GM12878 (cell line): ENCODE measurements at regions not wholly inside any gene's neighbourhood (a gene's known extent, or its start where the extent isn't known, plus 50 kb on each side); places are given as distances from the start of the nearest gene placed in this dataset.

Experiments
- ATAC-seq: fragments of 200-7000 bp; cut with Tn5 transposase; 3 replicates; pipeline ENCODE4 v1.9.1; 2020; ENCODE audit warnings: mild to moderate bottlenecking, moderate library complexity
- BruUV-seq: library from RNA; stranded (reverse); fragments of 400-500 nt; replicated peaks from 2 replicates; lab custom pipeline; 2021; lab: Mats Ljungman, UMichigan
- CTCF ChIA-PET: fragments of 300-600 bp; sonication (Branson Sonifier 250); formaldehyde crosslinking; extraction: SDS; loops from one replicate; lab custom pipeline; 2021; ENCODE audit warnings: inconsistent platforms; lab: Yijun Ruan, JAX
- POLR2A ChIA-PET: fragments of 350-600 bp; formaldehyde crosslinking; extraction: SDS; loops from one replicate; lab custom pipeline; 2021; ENCODE audit warnings: inconsistent platforms; lab: Charles Lee
- RAD21 ChIA-PET: fragments of 300-600 bp; sonication (Branson Sonifier 250); formaldehyde crosslinking; loops from one replicate; lab custom pipeline; 2023; ENCODE audit warnings: antibody characterized with exemption; ENCODE audit not compliant: unreplicated experiment; lab: Charles Lee
- SMC1A ChIA-PET: fragments of 300-600 bp; sonication (Branson Sonifier 250); formaldehyde crosslinking; loops from one replicate; lab custom pipeline; 2023; ENCODE audit not compliant: unreplicated experiment, uncharacterized antibody; lab: Charles Lee
- DNase-seq: peaks from one replicate; pipeline ENCODE4 v3.0.0-alpha.2; 2011; ENCODE audit warnings: low read depth, low spot score
- FAIRE-seq: peaks from 3 replicates; lab custom pipeline; 2011; peaks lifted over from hg19 to GRCh38; lab: Jason Lieb, UNC
- H2AFZ ChIP-seq: 2 replicates; pipeline ENCODE4 v1.6.0; 2011; ENCODE audit warnings: low read depth, low read length, control low read depth; ENCODE audit not compliant: control insufficient read depth
- H3K27ac ChIP-seq: 2 replicates; pipeline ENCODE4 v1.5.1; 2011; ENCODE audit warnings: control low read depth; ENCODE audit not compliant: control insufficient read depth, insufficient read depth
- H3K27me3 ChIP-seq, 2 experiments: replicated peaks in 1 of 2; 2 replicates each; pipeline versions ENCODE4 v1.6.0 to v1.6.1; 2011; ENCODE audit warnings: low read length in 1 of 2; ENCODE audit not compliant: control insufficient read depth in 2 of 2, insufficient read depth in 2 of 2
- H3K36me3 ChIP-seq, 2 experiments: 2 replicates each; pipeline ENCODE4 v1.5.1; 2011; ENCODE audit warnings: low read length in 1 of 2; ENCODE audit not compliant: control insufficient read depth in 2 of 2, insufficient read depth in 2 of 2
- H3K4me1 ChIP-seq: 2 replicates; pipeline ENCODE4 v1.6.1; 2011; ENCODE audit warnings: mild to moderate bottlenecking, low read length, moderate library complexity, mixed read lengths; ENCODE audit not compliant: control insufficient read depth, insufficient read depth
- H3K4me2 ChIP-seq: 2 replicates; pipeline ENCODE4 v1.6.0; 2011; ENCODE audit warnings: control low read depth; ENCODE audit not compliant: control insufficient read depth, insufficient read depth
- H3K4me3 ChIP-seq: fragments of 200-600 bp; sonication (generic); 2 replicates; pipeline ENCODE4 v1.5.1; 2016
- H3K79me2 ChIP-seq: 2 replicates; pipeline ENCODE4 v1.6.0; 2011; ENCODE audit warnings: low read length; ENCODE audit not compliant: control insufficient read depth, insufficient read depth
- H3K9ac ChIP-seq: 2 replicates; pipeline ENCODE4 v1.8.0; 2011; ENCODE audit warnings: low read length, control low read depth, mixed read lengths; ENCODE audit not compliant: control insufficient read depth, insufficient read depth
- H3K9me3 ChIP-seq: replicated peaks from 3 replicates; pipeline ENCODE4 v1.5.1; 2011; ENCODE audit warnings: mild to moderate bottlenecking, low read length; ENCODE audit not compliant: control insufficient read depth, insufficient read depth
- H4K20me1 ChIP-seq: 2 replicates; pipeline ENCODE4 v1.6.0; 2011; ENCODE audit not compliant: control insufficient read depth, insufficient read depth
- CBFB ChIP-seq: IDR thresholded peaks from 2 replicates; pipeline ENCODE4 v1.6.1; 2016; ENCODE audit warnings: antibody characterized with exemption, low read depth
- EP300 ChIP-seq, 2 experiments: fragments of 150-350 bp in 1 of 2; IDR thresholded peaks; 2 replicates each; pipeline ENCODE4 v1.6.1; 2011 to 2012; ENCODE audit warnings: low read depth in 2 of 2, low read length in 2 of 2, borderline replicate concordance in 1 of 2, improper control_type of control experiment in 1 of 2, inconsistent platforms in 1 of 2; ENCODE audit not compliant: control insufficient read depth in 1 of 2
- KAT2A ChIP-seq: conservative IDR thresholded peaks from 2 replicates; pipeline ENCODE4 v1.6.1; 2011; ENCODE audit warnings: low read depth, low read length; ENCODE audit not compliant: control insufficient read depth
- MYC ChIP-seq: IDR thresholded peaks from 2 replicates; pipeline ENCODE4 v1.6.1; 2011; ENCODE audit warnings: mild to moderate bottlenecking, low read length, moderate library complexity, inconsistent platforms; ENCODE audit not compliant: insufficient read depth, insufficient replicate concordance, insufficient read length, severe bottlenecking
- NFXL1 ChIP-seq: fragments of 450-650 bp; IDR thresholded peaks from 2 replicates; pipeline ENCODE4 v1.6.1; 2017; ENCODE audit warnings: antibody characterized with exemption, mild to moderate bottlenecking, borderline replicate concordance
- RB1 ChIP-seq: fragments of 450-650 bp; formaldehyde crosslinking; IDR thresholded peaks from 2 replicates; pipeline ENCODE4 v1.6.1; 2017; ENCODE audit warnings: mild to moderate bottlenecking, borderline replicate concordance
- RBBP5 ChIP-seq: fragments of 200-600 bp; sonication (generic); conservative IDR thresholded peaks from 2 replicates; pipeline ENCODE4 v1.6.1; 2016
- SMC3 ChIP-seq: IDR thresholded peaks from 2 replicates; pipeline ENCODE4 v1.6.1; 2011; ENCODE audit warnings: low read length, improper control_type of control experiment, borderline replicate concordance
- YBX1 ChIP-seq: fragments of 450-650 bp; IDR thresholded peaks from 2 replicates; pipeline ENCODE4 v1.6.1; 2016; ENCODE audit warnings: antibody characterized with exemption
- YY1 ChIP-seq: IDR thresholded peaks from 2 replicates; pipeline ENCODE4 v1.6.1; 2011; ENCODE audit warnings: low read depth, mild to moderate bottlenecking, low read length
- in situ Hi-C: fragments of 300-500 bp; cut with MboI; formaldehyde crosslinking; loops from 9 replicates; pipeline ENCODE4 v1.14.3; 2018; ENCODE audit warnings: mixed read lengths
- intact Hi-C: fragments of 100-400 bp; cut with micrococcal nuclease; formaldehyde crosslinking; loops from one replicate; pipeline ENCODE4 v1.14.2; 2022; ENCODE audit not compliant: unreplicated experiment
- TF ChIP-seq, protein P1 (sequence below): fragments of 450-650 bp; formaldehyde crosslinking; IDR thresholded peaks from 2 replicates; pipeline ENCODE4 v1.4.0; 2020; ENCODE audit warnings: mild to moderate bottlenecking, moderate library complexity
- TF ChIP-seq, protein P2 (sequence below): fragments of 450-650 bp; IDR thresholded peaks from 2 replicates; pipeline ENCODE4 v1.6.1; 2017; ENCODE audit warnings: mild to moderate bottlenecking, low read depth, inconsistent platforms; ENCODE audit not compliant: poor library complexity, severe bottlenecking
- TF ChIP-seq, protein P3 (sequence below): IDR thresholded peaks from 2 replicates; pipeline ENCODE4 v1.6.1; 2011; ENCODE audit warnings: low read depth, mild to moderate bottlenecking, low read length, moderate library complexity, borderline replicate concordance; ENCODE audit errors: extremely low read depth
- TF ChIP-seq, protein P4 (sequence below): fragments of 450-650 bp; formaldehyde crosslinking; IDR thresholded peaks from 2 replicates; pipeline ENCODE4 v1.5.0; 2022; ENCODE audit warnings: mild to moderate bottlenecking, missing genetic modification characterization

DNA sequence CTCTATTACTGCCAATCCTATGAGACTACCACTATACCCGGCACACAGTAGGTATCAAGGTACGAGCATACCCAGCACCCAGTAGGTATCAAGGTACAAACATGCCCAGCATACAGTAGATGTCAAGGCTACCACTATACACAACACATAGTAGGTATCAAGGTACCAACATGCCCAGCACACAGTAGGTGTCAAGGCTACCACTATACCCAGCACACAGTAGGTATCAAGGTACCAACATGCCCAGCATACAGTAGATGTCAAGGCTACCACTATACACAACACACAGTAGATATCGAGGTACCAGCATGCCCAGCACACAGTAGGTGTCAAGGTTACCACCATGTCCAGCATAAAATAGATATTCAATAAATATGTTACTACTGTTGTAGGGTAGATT lies 98.4 kb downstream of the C1orf94 start (continued):
- TF ChIP-seq, protein P1, sequence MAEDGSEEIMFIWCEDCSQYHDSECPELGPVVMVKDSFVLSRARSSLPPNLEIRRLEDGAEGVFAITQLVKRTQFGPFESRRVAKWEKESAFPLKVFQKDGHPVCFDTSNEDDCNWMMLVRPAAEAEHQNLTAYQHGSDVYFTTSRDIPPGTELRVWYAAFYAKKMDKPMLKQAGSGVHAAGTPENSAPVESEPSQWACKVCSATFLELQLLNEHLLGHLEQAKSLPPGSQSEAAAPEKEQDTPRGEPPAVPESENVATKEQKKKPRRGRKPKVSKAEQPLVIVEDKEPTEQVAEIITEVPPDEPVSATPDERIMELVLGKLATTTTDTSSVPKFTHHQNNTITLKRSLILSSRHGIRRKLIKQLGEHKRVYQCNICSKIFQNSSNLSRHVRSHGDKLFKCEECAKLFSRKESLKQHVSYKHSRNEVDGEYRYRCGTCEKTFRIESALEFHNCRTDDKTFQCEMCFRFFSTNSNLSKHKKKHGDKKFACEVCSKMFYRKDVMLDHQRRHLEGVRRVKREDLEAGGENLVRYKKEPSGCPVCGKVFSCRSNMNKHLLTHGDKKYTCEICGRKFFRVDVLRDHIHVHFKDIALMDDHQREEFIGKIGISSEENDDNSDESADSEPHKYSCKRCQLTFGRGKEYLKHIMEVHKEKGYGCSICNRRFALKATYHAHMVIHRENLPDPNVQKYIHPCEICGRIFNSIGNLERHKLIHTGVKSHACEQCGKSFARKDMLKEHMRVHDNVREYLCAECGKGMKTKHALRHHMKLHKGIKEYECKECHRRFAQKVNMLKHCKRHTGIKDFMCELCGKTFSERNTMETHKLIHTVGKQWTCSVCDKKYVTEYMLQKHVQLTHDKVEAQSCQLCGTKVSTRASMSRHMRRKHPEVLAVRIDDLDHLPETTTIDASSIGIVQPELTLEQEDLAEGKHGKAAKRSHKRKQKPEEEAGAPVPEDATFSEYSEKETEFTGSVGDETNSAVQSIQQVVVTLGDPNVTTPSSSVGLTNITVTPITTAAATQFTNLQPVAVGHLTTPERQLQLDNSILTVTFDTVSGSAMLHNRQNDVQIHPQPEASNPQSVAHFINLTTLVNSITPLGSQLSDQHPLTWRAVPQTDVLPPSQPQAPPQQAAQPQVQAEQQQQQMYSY = no peak
- TF ChIP-seq, protein P2, sequence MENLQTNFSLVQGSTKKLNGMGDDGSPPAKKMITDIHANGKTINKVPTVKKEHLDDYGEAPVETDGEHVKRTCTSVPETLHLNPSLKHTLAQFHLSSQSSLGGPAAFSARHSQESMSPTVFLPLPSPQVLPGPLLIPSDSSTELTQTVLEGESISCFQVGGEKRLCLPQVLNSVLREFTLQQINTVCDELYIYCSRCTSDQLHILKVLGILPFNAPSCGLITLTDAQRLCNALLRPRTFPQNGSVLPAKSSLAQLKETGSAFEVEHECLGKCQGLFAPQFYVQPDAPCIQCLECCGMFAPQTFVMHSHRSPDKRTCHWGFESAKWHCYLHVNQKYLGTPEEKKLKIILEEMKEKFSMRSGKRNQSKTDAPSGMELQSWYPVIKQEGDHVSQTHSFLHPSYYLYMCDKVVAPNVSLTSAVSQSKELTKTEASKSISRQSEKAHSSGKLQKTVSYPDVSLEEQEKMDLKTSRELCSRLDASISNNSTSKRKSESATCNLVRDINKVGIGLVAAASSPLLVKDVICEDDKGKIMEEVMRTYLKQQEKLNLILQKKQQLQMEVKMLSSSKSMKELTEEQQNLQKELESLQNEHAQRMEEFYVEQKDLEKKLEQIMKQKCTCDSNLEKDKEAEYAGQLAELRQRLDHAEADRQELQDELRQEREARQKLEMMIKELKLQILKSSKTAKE = no peak
- TF ChIP-seq RBBP5 = no peak
- no peak for TF ChIP-seq YY1

DNA sequence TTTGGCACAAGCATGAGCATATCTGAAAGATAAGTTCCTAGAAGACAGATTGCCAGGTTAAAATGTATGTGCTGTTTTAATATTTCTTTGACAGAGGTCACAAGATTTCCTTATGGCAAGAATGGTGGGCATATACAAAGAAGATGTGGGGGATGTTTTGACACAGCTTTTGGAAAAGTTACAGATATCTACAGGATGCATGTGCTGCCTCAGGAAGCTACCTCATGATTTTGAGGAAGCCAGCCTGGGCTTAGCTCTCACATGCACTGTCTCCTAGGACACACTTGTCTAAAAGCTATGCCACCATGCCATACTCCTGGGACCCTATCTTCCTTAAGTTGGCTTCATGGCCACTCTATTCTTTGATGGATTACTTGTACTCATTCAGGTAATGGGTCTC lies 99.9 kb downstream of the C1orf94 start:
- in situ Hi-C loops (no loop called here), intact Hi-C loops (no loop called here)
- POLR2A ChIA-PET = no interaction called here
- DNase-seq (no peak), FAIRE-seq (no peak), ATAC-seq (no peak)
- Histone ChIP-seq H3K36me3 (no peaks in the 10 kb centered on the region), H2AFZ (no peak overlapping the region), H4K20me1 (no peaks in the 10 kb centered on the region), H3K4me1 (no peaks in the 10 kb centered on the region), H3K79me2 (no peaks in the 10 kb centered on the region), H3K9me3 (no peaks in the 10 kb centered on the region), H3K9ac (no peak overlapping the region), H3K27me3 (no peaks in the 10 kb centered on the region), H3K27ac (no peak overlapping the region), H3K4me3 (no peak overlapping the region), H3K4me2 (no peak overlapping the region)
- SMC1A ChIA-PET = no interaction called here
- no TSS peak for BruUV-seq
- RAD21 ChIA-PET = no interaction called here
- CTCF ChIA-PET = interaction anchor here (0.7 kb wide), 1 partner anchor 15 kb away, joined by 3 read pairs; no protein-coding TSS in a partner anchor
- TF ChIP-seq NFXL1 (no peak), EP300 (IDR thresholded peaks at IDR 0.05; ENCODE audit: borderline replicate concordance in 1 of 2, control insufficient read depth in 1 of 2, low read depth in 2 of 2, low read length in 2 of 2) (no peak), RB1 (no peak), MYC (no peak), SMC3 (no peak), RBBP5 (no peak), CBFB (no peak), KAT2A (no peak), YBX1 (no peak)
- TF ChIP-seq, protein P3, sequence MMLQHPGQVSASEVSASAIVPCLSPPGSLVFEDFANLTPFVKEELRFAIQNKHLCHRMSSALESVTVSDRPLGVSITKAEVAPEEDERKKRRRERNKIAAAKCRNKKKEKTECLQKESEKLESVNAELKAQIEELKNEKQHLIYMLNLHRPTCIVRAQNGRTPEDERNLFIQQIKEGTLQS = no peak
- TF ChIP-seq, protein P4, sequence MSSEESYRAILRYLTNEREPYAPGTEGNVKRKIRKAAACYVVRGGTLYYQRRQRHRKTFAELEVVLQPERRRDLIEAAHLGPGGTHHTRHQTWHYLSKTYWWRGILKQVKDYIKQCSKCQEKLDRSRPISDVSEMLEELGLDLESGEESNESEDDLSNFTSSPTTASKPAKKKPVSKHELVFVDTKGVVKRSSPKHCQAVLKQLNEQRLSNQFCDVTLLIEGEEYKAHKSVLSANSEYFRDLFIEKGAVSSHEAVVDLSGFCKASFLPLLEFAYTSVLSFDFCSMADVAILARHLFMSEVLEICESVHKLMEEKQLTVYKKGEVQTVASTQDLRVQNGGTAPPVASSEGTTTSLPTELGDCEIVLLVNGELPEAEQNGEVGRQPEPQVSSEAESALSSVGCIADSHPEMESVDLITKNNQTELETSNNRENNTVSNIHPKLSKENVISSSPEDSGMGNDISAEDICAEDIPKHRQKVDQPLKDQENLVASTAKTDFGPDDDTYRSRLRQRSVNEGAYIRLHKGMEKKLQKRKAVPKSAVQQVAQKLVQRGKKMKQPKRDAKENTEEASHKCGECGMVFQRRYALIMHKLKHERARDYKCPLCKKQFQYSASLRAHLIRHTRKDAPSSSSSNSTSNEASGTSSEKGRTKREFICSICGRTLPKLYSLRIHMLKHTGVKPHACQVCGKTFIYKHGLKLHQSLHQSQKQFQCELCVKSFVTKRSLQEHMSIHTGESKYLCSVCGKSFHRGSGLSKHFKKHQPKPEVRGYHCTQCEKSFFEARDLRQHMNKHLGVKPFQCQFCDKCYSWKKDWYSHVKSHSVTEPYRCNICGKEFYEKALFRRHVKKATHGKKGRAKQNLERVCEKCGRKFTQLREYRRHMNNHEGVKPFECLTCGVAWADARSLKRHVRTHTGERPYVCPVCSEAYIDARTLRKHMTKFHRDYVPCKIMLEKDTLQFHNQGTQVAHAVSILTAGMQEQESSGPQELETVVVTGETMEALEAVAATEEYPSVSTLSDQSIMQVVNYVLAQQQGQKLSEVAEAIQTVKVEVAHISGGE (CRISPR knock-in tag) = no peak
